COLO668 (cell line): ENCODE measurements at regions not wholly inside any gene's neighbourhood (a gene's known extent, or its start where the extent isn't known, plus 50 kb on each side); places are given as distances from the start of the nearest gene placed in this dataset.
"Not testable (repeated sequence)": the region's sequence is repeated elsewhere in the genome, so short reads cannot be mapped to it uniquely, and the experiment has no call there.

Experiments used
- DNase-seq: peaks from one replicate; lab custom pipeline; 2025; ENCODE audit not compliant: unreplicated experiment; lab: John Stamatoyannopoulos, UW

GRCh38 chr16:56022818-56023217 is 147.6 kb upstream of the CES5A start:
- no peak for DNase-seq

GRCh38 chr16:56019274-56019673 is 144.1 kb upstream of the CES5A start:
- no peak for DNase-seq

DNA sequence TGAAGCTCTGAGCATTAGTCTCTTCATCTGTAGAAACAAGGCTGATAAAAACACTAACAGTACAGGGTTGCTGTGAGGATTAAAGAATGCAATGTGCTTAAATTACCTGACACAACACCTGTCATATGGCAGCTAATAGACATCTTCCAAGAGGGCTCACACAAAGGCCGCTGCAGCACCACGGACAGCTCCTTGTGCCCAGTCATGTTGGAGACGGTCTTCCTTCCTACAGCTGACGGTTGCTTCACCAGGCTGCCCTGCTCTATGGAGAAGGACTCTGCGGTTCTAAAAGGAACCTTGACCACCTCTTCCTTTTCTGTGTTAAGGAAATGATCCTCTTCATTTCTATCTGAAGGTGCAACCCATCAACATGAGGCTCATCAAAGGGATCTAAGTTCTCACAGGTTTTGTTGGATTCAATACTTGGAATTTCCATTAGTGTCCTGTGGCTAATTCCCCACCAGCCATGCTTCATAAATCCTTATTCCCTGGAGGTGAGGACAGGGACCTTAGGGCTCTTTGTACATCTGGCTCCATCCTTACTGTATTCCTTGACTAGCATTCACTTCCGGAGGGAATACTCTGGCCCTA is 138.9 kb upstream of the CES5A start:
- no peak for DNase-seq

DNA sequence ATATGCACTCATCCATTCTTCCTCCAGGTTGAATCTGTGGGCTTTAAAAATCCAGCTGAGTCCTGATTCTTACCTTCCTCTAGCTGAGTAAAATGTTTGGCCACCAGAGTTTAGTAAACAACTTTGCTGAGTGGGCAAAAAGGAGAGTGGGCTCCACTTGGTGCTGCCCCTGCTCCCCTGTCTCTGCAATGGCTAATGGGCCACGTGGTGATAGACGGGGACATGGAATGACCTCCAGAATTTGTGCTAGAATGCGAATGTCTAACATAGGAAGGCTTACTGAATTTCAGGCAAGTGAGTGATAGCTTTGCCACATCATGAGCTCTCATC is 137.3 kb upstream of the CES5A start:
- no peak for DNase-seq

- no peak for DNase-seq
Observed at GRCh38 chr16:56011808-56012481, 136.8 kb upstream of the CES5A start.

DNA sequence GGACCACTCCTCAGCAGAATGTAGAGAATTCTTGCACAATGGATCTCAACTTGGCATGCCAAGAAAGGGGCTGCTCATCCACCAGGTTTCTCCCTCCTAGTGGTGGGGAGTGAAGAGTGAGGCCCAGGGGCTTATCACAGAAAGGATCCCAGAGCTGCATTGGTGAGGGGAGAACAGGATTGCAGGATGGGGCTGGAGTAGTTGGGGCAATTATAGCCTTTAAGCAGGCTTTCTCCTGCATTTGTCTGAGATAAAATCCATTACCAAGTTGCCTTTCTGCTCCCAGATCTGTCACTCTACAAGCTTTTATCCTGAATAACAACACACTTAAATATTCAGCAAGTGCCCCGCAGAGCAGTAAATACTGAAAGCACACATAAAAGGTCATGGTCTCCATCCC is 130.8 kb upstream of the CES5A start:
- DNase-seq, result no peak

- DNase-seq, result no peak
Observed at GRCh38 chr16:55999683-56000082, 124.5 kb upstream of the CES5A start.

GRCh38 chr16:55993088-55993487 is 117.9 kb upstream of the CES5A start:
- DNase-seq, result no peak

- DNase-seq, result no peak
Observed at GRCh38 chr16:55992551-55992950, 117.4 kb upstream of the CES5A start.

- DNase-seq, result no peak
Observed at GRCh38 chr16:55991843-55992242, 116.7 kb upstream of the CES5A start.

GRCh38 chr16:55989569-55989907 is 114.4 kb upstream of the CES5A start:
- no peak for DNase-seq

- DNase-seq, result not testable (repeated sequence)
Observed at GRCh38 chr16:55988850-55989568, 113.8 kb upstream of the CES5A start.

DNA sequence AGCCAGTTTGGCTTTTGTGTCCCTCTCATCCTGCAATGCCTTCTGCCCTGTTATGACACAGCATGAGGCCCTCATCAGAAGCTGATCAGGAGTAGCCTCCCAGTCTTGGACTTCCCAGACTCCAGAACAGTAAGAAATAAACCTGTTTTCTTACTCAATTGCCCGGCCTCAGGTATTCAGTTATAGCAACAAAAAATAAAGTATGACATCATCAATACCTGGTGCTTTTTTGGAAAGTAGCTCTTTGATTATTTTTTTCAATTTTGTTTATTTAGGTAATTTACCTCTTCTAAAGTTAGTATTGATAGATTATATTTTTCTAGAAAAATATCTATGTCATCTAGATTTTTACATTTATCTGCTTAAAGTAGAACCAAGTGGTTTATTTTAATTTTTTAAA is 112.8 kb upstream of the CES5A start:
- no peak for DNase-seq

GRCh38 chr16:55982597-55982996 is 107.4 kb upstream of the CES5A start:
- DNase-seq, result no peak

DNA sequence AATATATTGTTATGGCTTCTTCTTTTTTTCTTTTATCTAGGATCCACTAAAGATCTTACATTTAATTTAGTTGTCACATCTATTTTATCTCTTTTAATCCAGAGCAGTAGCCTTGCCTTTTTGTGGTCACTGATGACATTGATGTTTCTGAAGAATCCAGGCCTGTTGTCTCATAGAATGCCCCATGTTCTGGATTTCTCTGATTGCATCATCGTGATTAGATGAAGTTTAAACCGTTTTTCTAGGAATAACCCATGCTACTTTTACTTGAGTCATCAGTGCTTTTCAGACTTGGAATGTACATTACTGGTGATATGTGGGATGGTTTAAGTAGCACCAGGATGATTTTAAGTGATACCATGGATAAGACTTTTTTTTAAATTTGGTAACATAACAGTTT is 106.4 kb upstream of the CES5A start:
- DNase-seq, result no peak

DNA sequence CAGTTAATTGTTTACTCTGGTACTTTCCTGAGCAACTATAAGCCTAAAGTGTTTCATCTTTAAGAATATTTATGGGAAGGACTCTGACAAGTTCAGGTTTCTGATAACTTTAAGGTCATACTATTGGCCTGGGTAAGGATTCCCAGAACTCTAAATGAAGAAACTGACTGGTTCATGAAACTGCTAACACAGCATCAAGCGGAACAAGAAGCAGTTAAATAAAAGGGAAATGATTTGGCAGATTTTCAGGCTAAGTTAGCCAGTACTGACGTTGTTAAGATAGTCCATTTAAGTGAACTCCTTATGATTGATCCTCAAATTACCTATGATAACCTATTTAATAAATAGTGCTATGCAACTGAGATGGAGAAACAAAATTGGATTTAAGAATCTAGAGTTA is 101.6 kb upstream of the CES5A start:
- no peak for DNase-seq

DNA sequence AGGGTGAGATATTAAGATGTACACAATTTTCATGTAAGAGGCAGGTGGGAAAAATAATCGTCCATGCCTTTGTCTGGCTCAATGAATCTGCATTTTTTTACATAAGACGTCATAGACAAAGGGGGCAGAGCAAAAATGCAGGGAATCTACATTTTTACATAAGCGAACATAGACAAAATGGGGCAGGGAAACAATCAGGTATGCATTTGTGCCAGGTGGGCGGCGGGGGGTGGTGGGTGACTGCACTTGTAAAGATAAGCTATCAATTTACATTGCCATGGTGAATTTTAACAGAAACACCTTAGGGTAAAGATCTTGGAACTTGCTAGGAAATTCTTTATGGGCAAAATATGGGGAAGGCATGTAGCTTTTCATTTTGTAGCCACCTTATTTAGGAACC is 96.3 kb upstream of the CES5A start:
- no peak for DNase-seq

GRCh38 chr16:55968221-55968620 is 93.0 kb upstream of the CES5A start:
- DNase-seq, result no peak

DNA sequence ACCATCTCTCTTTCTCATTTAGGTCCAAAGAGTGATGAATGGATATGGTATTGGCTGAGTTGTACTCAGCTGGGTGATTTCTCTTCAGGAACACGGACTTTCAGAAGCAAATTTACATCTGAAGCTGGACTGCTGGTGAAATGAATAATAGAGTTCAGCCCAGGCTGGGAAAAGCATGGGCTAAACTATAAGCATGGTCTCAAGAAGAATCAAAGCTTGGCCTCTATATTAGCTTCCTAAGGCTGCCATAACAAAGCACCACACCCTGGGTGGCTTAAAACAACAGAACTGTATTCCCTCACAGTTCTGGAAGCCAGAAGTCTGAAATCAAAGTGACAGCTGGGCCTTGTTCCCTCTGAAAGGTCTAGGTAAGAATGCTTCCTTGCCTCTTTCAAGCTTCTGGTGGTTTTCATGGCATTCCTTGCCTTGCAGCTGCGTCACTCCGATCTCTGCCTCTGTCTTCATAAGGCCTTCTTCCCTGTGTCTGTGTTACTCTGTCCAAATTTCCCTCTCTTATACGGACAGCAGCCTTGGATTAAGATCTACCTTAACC is 89.8 kb upstream of the CES5A start:
- no peak for DNase-seq

DNA sequence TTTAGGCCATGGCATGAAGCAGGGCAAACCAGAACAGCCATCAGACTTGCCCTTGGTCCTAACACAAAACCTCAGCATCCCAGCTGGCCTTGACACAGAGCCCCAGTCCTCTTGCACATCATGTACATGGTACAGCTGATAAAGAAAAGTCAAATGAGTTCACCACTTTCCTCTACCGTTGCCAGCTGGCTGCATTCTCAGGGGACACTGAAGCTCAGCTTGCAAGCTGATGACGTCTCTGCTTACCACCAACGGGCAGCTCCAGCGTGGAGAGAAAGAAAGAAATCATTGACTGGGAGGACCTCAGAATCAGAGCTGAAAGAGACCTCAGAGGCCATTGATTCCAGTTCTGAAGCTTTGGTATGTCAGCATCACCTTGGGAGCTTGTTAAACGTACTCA is 80.7 kb upstream of the CES5A start:
- no peak for DNase-seq

GRCh38 chr16:55955424-55955823 is 80.3 kb upstream of the CES5A start:
- DNase-seq, result no peak

DNA sequence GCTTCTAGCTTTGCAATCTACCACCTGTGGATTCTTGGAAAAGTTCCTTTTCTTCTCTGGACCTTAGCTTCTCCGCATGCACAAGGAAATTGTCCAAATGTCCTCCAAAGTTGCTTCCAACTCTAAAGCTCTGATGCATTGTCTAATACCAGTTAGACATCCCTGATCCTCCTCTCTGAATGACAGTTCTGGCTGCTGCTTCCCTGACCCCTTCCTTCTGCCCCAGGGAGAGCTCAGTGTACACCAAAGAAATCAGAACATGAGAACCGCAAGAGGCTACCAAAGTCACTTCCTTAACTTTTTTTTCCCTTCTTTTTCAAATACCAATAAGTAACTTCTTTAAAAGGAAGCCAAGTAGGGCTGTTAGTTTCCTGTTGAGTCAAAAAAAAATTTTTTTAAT is 79.7 kb upstream of the CES5A start:
- no peak for DNase-seq
